ENCODE measurements at regions not wholly inside any gene's neighbourhood (a gene's known extent, or its start where the extent isn't known, plus 50 kb on each side); places are given as distances from the start of the nearest gene placed in this dataset.

DNA sequence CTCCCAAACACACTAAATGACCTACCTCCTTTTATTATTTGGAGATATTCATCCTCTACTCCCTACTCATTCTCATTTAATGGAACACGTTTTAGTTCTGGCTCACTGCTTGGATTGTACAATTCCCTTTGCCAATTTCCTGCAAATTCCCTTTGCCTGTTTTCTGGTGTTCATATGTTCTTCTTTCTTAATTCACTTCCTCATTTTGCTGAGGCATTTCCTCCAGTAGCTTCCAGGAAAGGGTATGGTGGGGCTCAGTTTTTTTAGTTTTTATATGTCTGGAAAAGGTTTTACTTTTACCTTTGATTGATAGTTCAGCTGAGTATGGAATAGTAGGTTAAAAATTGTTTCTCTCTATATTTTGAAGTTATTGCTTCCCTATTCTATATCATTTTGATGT is 143.6 kb upstream of the GOLIM4 start:
- TF ChIP-seq, protein P1, sequence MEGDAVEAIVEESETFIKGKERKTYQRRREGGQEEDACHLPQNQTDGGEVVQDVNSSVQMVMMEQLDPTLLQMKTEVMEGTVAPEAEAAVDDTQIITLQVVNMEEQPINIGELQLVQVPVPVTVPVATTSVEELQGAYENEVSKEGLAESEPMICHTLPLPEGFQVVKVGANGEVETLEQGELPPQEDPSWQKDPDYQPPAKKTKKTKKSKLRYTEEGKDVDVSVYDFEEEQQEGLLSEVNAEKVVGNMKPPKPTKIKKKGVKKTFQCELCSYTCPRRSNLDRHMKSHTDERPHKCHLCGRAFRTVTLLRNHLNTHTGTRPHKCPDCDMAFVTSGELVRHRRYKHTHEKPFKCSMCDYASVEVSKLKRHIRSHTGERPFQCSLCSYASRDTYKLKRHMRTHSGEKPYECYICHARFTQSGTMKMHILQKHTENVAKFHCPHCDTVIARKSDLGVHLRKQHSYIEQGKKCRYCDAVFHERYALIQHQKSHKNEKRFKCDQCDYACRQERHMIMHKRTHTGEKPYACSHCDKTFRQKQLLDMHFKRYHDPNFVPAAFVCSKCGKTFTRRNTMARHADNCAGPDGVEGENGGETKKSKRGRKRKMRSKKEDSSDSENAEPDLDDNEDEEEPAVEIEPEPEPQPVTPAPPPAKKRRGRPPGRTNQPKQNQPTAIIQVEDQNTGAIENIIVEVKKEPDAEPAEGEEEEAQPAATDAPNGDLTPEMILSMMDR (IDR thresholded peaks at IDR 0.05), result no peak
- TF ChIP-seq POLR2A (IDR thresholded peaks at IDR 0.05), result no peak

All from suprapubic skin (tissue), 3 donors.